Karpas-422 (cell line): ENCODE measurements at regions not wholly inside any gene's neighbourhood (a gene's known extent, or its start where the extent isn't known, plus 50 kb on each side); places are given as distances from the start of the nearest gene placed in this dataset.

Experiments used
- DNase-seq: peaks from one replicate; pipeline ENCODE4 v3.0.0-alpha.2; 2015
- H2AFZ ChIP-seq: fragments of 200-600 bp; sonication (generic); 2 replicates; pipeline ENCODE4 v1.6.1; 2014; ENCODE audit warnings: antibody characterized with exemption, low read length, mixed read lengths
- H3K27ac ChIP-seq: fragments of 200-600 bp; sonication (generic); 2 replicates; pipeline ENCODE4 v1.5.1; 2014; ENCODE audit warnings: mild to moderate bottlenecking, low read length, moderate library complexity
- H3K27me3 ChIP-seq: fragments of 200-600 bp; sonication (generic); 2 replicates; pipeline ENCODE4 v1.6.1; 2014; ENCODE audit warnings: low read length, mixed read lengths
- H3K36me3 ChIP-seq: fragments of 200-600 bp; sonication (generic); 2 replicates; pipeline ENCODE4 v1.6.1; 2014; ENCODE audit warnings: low read length, mixed read lengths; ENCODE audit not compliant: insufficient read depth
- H3K4me1 ChIP-seq: fragments of 200-600 bp; sonication (generic); 2 replicates; pipeline ENCODE4 v1.6.1; 2014; ENCODE audit warnings: mild to moderate bottlenecking, low read length, mixed read lengths
- H3K4me2 ChIP-seq: fragments of 200-600 bp; sonication (generic); 2 replicates; pipeline ENCODE4 v1.6.1; 2014; ENCODE audit warnings: low read length, low read depth, mild to moderate bottlenecking; ENCODE audit not compliant: poor library complexity, severe bottlenecking
- H3K4me3 ChIP-seq: fragments of 200-600 bp; sonication (generic); 2 replicates; pipeline ENCODE4 v1.5.1; 2014; ENCODE audit warnings: mild to moderate bottlenecking, antibody characterized with exemption, low read length, mixed read lengths
- H3K79me2 ChIP-seq: fragments of 200-600 bp; sonication (generic); 2 replicates; pipeline ENCODE4 v1.6.1; 2014; ENCODE audit warnings: mild to moderate bottlenecking, low read length, mixed read lengths
- H3K9ac ChIP-seq: fragments of 200-600 bp; sonication (generic); 2 replicates; pipeline ENCODE4 v1.6.0; 2014; ENCODE audit warnings: low read length
- H3K9me2 ChIP-seq: fragments of 200-600 bp; sonication (generic), shearing (Covaris generic); replicated peaks from 2 replicates; pipeline ENCODE4 v1.6.0; 2014; ENCODE audit warnings: mild to moderate bottlenecking, low read length, moderate library complexity; ENCODE audit not compliant: insufficient read depth
- H3K9me3 ChIP-seq: fragments of 300-700, 200-600 bp; sonication (generic); 2 replicates; pipeline ENCODE4 v1.6.1; 2014; ENCODE audit warnings: low read length, mixed read lengths
- H4K20me1 ChIP-seq: fragments of 200-600 bp; sonication (generic); 2 replicates; pipeline ENCODE4 v1.6.1; 2014; ENCODE audit warnings: mild to moderate bottlenecking, antibody characterized with exemption, low read length, low read depth; ENCODE audit not compliant: insufficient read depth

- Histone ChIP-seq H3K4me1 (no peaks in the 10 kb centered on the region), H3K9me3 (no peaks in the 10 kb centered on the region), H3K4me2 (no peak overlapping the region), H3K27me3 (no peaks in the 10 kb centered on the region), H3K9me2 (no peaks in the 10 kb centered on the region), H3K79me2 (no peaks in the 10 kb centered on the region), H3K9ac (no peak overlapping the region), H3K36me3 (no peaks in the 10 kb centered on the region), H4K20me1 (no peaks in the 10 kb centered on the region), H3K27ac (no peak overlapping the region), H2AFZ (no peak overlapping the region), H3K4me3 (no peak overlapping the region)
- no peak for DNase-seq
Measured at GRCh38 chr19:30093966-30094755, 152.1 kb downstream of the URI1 start.

- no peak overlapping the region for H3K9ac ChIP-seq
- H3K9me3 ChIP-seq: no peaks in the 10 kb centered on the region
- H3K4me1 ChIP-seq: no peaks in the 10 kb centered on the region
- no peaks in the 10 kb centered on the region for H3K27me3 ChIP-seq
- no peak overlapping the region for H3K27ac ChIP-seq
- no peaks in the 10 kb centered on the region for H3K79me2 ChIP-seq
- H2AFZ ChIP-seq: no peak overlapping the region
- no peaks in the 10 kb centered on the region for H4K20me1 ChIP-seq
- no peak for DNase-seq
- no peak overlapping the region for H3K4me3 ChIP-seq
- no peaks in the 10 kb centered on the region for H3K9me2 ChIP-seq
- H3K4me2 ChIP-seq: no peak overlapping the region
- H3K36me3 ChIP-seq: no peaks in the 10 kb centered on the region
Measured at GRCh38 chr19:30094756-30095140, 152.7 kb downstream of the URI1 start.

- no peak for DNase-seq
- no peak overlapping the region for H2AFZ ChIP-seq
- H4K20me1 ChIP-seq: no peaks in the 10 kb centered on the region
- no peaks in the 10 kb centered on the region for H3K9me3 ChIP-seq
- H3K79me2 ChIP-seq: no peaks in the 10 kb centered on the region
- no peak overlapping the region for H3K9ac ChIP-seq
- H3K4me1 ChIP-seq: no peaks in the 10 kb centered on the region
- no peak overlapping the region for H3K4me2 ChIP-seq
- no peak overlapping the region for H3K4me3 ChIP-seq
- no peaks in the 10 kb centered on the region for H3K36me3 ChIP-seq
- no peak overlapping the region for H3K27ac ChIP-seq
- no peaks in the 10 kb centered on the region for H3K27me3 ChIP-seq
- H3K9me2 ChIP-seq: no peaks in the 10 kb centered on the region
Measured at GRCh38 chr19:30095171-30095570, 153.1 kb downstream of the URI1 start.

- Histone ChIP-seq H3K4me2 (no peak overlapping the region), H3K9ac (no peak overlapping the region), H4K20me1 (no peaks in the 10 kb centered on the region), H3K27me3 (no peaks in the 10 kb centered on the region), H3K36me3 (no peaks in the 10 kb centered on the region), H3K79me2 (no peaks in the 10 kb centered on the region), H3K9me3 (no peaks in the 10 kb centered on the region), H3K4me1 (no peaks in the 10 kb centered on the region), H3K9me2 (no peaks in the 10 kb centered on the region), H2AFZ (no peak overlapping the region), H3K4me3 (no peak overlapping the region), H3K27ac (no peak overlapping the region)
- no peak for DNase-seq
Measured at GRCh38 chr19:30096596-30097370, 154.7 kb downstream of the URI1 start.

GRCh38 chr19:30097746-30098280, 155.8 kb downstream of the URI1 start:
- Histone ChIP-seq H3K9me2 (no peaks in the 10 kb centered on the region), H3K79me2 (no peaks in the 10 kb centered on the region), H3K4me1 (no peaks in the 10 kb centered on the region), H3K36me3 (no peaks in the 10 kb centered on the region), H2AFZ (no peak overlapping the region), H3K27me3 (no peaks in the 10 kb centered on the region), H3K9ac (no peak overlapping the region), H4K20me1 (no peaks in the 10 kb centered on the region), H3K4me2 (no peak overlapping the region), H3K4me3 (no peak overlapping the region), H3K27ac (no peak overlapping the region), H3K9me3 (no peaks in the 10 kb centered on the region)
- no peak for DNase-seq

DNA sequence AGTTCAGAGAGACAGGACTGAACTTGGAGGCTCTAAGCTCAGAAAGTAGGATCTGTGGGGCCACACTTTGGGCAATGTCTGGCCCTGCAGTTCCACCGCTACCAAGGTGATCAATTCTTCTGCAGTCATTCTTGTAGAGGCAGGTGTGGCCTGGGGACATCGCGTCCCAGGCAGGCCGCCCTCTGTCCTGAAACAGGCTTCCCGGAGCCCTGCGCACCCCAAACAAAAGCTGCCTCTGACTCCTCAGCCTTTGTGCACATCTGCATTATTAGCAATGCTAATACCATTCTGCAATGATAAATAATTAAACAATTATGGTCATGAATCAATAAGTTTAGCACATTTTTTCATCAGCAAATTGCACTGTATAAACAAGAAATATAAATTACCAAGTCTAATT, 160.2 kb downstream of the URI1 start:
- no peak for DNase-seq
- no peaks in the 10 kb centered on the region for H3K9me3 ChIP-seq
- no peaks in the 10 kb centered on the region for H3K27me3 ChIP-seq
- H3K4me1 ChIP-seq: no peaks in the 10 kb centered on the region
- no peak overlapping the region for H2AFZ ChIP-seq
- no peak overlapping the region for H3K27ac ChIP-seq
- H3K4me3 ChIP-seq: no peak overlapping the region
- no peaks in the 10 kb centered on the region for H3K79me2 ChIP-seq
- no peak overlapping the region for H3K9ac ChIP-seq
- H3K36me3 ChIP-seq: no peaks in the 10 kb centered on the region
- no peak overlapping the region for H3K4me2 ChIP-seq
- H3K9me2 ChIP-seq: no peaks in the 10 kb centered on the region
- no peaks in the 10 kb centered on the region for H4K20me1 ChIP-seq

DNA sequence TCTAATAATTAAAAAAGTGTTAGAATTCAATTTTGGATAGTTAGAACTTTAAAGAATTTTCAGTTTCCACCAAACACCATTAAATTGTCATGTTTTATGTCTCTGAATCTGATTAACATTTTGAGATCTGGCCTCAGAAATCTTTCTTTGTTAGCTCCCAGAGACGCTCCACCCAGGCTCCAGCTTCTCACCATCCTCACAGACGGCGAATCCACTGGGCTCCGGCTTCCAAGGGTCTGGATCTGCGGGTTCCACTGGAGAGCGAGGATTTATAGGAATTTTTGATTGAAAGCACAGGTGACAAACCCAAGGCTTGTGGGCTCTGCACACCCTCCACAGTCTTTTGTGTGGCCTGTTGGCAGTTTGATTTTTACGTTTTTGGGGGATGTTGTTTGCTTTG, 160.6 kb downstream of the URI1 start:
- Histone ChIP-seq H3K79me2 (no peaks in the 10 kb centered on the region), H3K27me3 (no peaks in the 10 kb centered on the region), H2AFZ (no peak overlapping the region), H3K9ac (no peak overlapping the region), H3K4me2 (no peak overlapping the region), H3K4me3 (no peak overlapping the region), H3K4me1 (no peaks in the 10 kb centered on the region), H3K9me3 (no peaks in the 10 kb centered on the region), H3K9me2 (no peaks in the 10 kb centered on the region), H3K27ac (no peak overlapping the region), H4K20me1 (no peaks in the 10 kb centered on the region), H3K36me3 (no peaks in the 10 kb centered on the region)
- DNase-seq: no peak

GRCh38 chr19:30103981-30104380, 161.9 kb downstream of the URI1 start:
- Histone ChIP-seq H3K4me1 (peaks cover 6% of the 10 kb centered on the region), H3K9me2 (no peaks in the 10 kb centered on the region)

More at GRCh38 chr19:30103981-30104380, 161.9 kb downstream of the URI1 start:
- no peaks in the 10 kb centered on the region for H3K9me3 ChIP-seq
- no peak overlapping the region for H3K4me3 ChIP-seq
- H3K27me3 ChIP-seq: no peaks in the 10 kb centered on the region
- H3K4me2 ChIP-seq: no peak overlapping the region
- no peak overlapping the region for H2AFZ ChIP-seq
- H3K9ac ChIP-seq: no peak overlapping the region
- no peaks in the 10 kb centered on the region for H3K79me2 ChIP-seq
- H3K36me3 ChIP-seq: no peaks in the 10 kb centered on the region
- no peak for DNase-seq
- no peak overlapping the region for H3K27ac ChIP-seq
- H4K20me1 ChIP-seq: no peaks in the 10 kb centered on the region
